Prostate gland (tissue), 2 donors: ENCODE measurements at regions not wholly inside any gene's neighbourhood (a gene's known extent, or its start where the extent isn't known, plus 50 kb on each side); places are given as distances from the start of the nearest gene placed in this dataset.

ENCODE experiments used
- CTCF ChIP-seq, 4 experiments: fragments of 200-600 bp in 2 of 4; fragments of 450-650 bp in 2 of 4; sonication (generic) in 2 of 4; IDR thresholded peaks; 1 replicate in 3 of 4; 2 replicates in 1 of 4; pipeline ENCODE4 v1.5.1; 2016 to 2019; ENCODE audit warnings: antibody characterized with exemption in 4 of 4, mild to moderate bottlenecking in 2 of 4, moderate library complexity in 2 of 4
- POLR2A ChIP-seq: fragments of 450-650 bp; IDR thresholded peaks from one replicate; pipeline ENCODE4 v1.6.1; 2016; ENCODE audit warnings: antibody characterized with exemption, mild to moderate bottlenecking
- POLR2AphosphoS5 ChIP-seq: sonication (generic); formaldehyde crosslinking; IDR thresholded peaks from one replicate; pipeline ENCODE4 v1.6.1; 2017; ENCODE audit warnings: antibody characterized with exemption

- TF ChIP-seq CTCF (IDR thresholded peaks at IDR 0.05) (no peak), POLR2A (no peak), POLR2AphosphoS5 (no peak)
These were observed 298.9 kb upstream of the BMP2 start for GRCh38 chr20:6468423-6469116.
